Endothelial cell of umbilical vein (primary cell): ENCODE measurements at regions not wholly inside any gene's neighbourhood (a gene's known extent, or its start where the extent isn't known, plus 50 kb on each side); places are given as distances from the start of the nearest gene placed in this dataset.

Experiments used
- BruUV-seq: library from RNA; stranded (reverse); fragments of 400-500 nt; replicated peaks from 2 replicates; lab custom pipeline; 2021; lab: Mats Ljungman, UMichigan
- CTCF ChIA-PET: fragments of 300-600, 350-600 bp; sonication (Branson Sonifier 250); formaldehyde crosslinking; loops from one replicate; lab custom pipeline; 2021; ENCODE audit warnings: antibody characterized with exemption, inconsistent platforms; lab: Charles Lee
- POLR2A ChIA-PET: fragments of 300-600, 350-600 bp; sonication (Branson Sonifier 250); formaldehyde crosslinking; loops from one replicate; lab custom pipeline; 2021; ENCODE audit warnings: antibody characterized with exemption, inconsistent platforms; lab: Charles Lee
- DNase-seq: peaks from one replicate; pipeline ENCODE4 v3.0.0-alpha.2; 2011; ENCODE audit warnings: low read depth, low spot score
- FAIRE-seq: peaks from 2 replicates; lab custom pipeline; 2011; peaks lifted over from hg19 to GRCh38; lab: Jason Lieb, UNC
- H2AFZ ChIP-seq: 2 replicates; pipeline ENCODE4 v1.6.0; 2012; ENCODE audit warnings: low read depth, low read length, control low read depth, inconsistent platforms
- H3K27ac ChIP-seq: 2 replicates; pipeline ENCODE4 v1.5.1; 2011; ENCODE audit warnings: low read depth, mild to moderate bottlenecking, control low read depth, low read length, moderate library complexity; ENCODE audit not compliant: insufficient read depth
- H3K27me3 ChIP-seq, 2 experiments: 2 replicates each; pipeline versions ENCODE4 v1.6.0 to v1.6.1; 2011; ENCODE audit warnings: low read length in 2 of 2, mixed read lengths in 1 of 2; ENCODE audit not compliant: control insufficient read depth in 2 of 2, insufficient read depth in 2 of 2
- H3K36me3 ChIP-seq, 2 experiments: 2 replicates in 1 of 2; 3 replicates in 1 of 2; pipeline ENCODE4 v1.5.1; 2011; ENCODE audit warnings: low read length in 2 of 2, mild to moderate bottlenecking in 1 of 2, moderate library complexity in 1 of 2; ENCODE audit not compliant: control insufficient read depth in 2 of 2, insufficient read depth in 2 of 2; ENCODE audit errors: extremely low read depth in 1 of 2
- H3K4me1 ChIP-seq: 3 replicates; pipeline ENCODE4 v1.5.1; 2011; ENCODE audit warnings: mild to moderate bottlenecking, low read length; ENCODE audit not compliant: control insufficient read depth, insufficient read depth; ENCODE audit errors: extremely low read depth
- H3K4me2 ChIP-seq: 2 replicates; pipeline ENCODE4 v1.6.1; 2011; ENCODE audit warnings: low read length, control low read depth, mixed read lengths; ENCODE audit not compliant: insufficient read depth
- H3K4me3 ChIP-seq, 3 experiments: fragments of 200-600 bp in 1 of 3; sonication (generic), shearing (Covaris generic) in 1 of 3; replicated peaks in 1 of 3; 2 replicates each; pipeline ENCODE4 v1.5.1; 2011 to 2016; ENCODE audit warnings: control low read depth in 3 of 3, low read length in 3 of 3, mild to moderate bottlenecking in 2 of 3, inconsistent platforms in 1 of 3, low read depth in 1 of 3, moderate library complexity in 1 of 3; ENCODE audit not compliant: insufficient read depth in 1 of 3
- H3K79me2 ChIP-seq: 2 replicates; pipeline ENCODE4 v1.6.0; 2012; ENCODE audit warnings: low read length, inconsistent platforms; ENCODE audit not compliant: control insufficient read depth, insufficient read depth
- H3K9ac ChIP-seq: replicated peaks from 2 replicates; pipeline ENCODE3; 2011; ENCODE audit warnings: low read length, control low read depth; ENCODE audit not compliant: insufficient read depth; ENCODE audit errors: extremely low read depth
- H3K9me1 ChIP-seq: replicated peaks from 3 replicates; pipeline ENCODE4 v1.6.0; 2011; ENCODE audit warnings: mild to moderate bottlenecking, low read length; ENCODE audit not compliant: control insufficient read depth, insufficient read depth; ENCODE audit errors: extremely low read depth
- H3K9me3 ChIP-seq: replicated peaks from 2 replicates; pipeline ENCODE4 v1.5.1; 2012; ENCODE audit warnings: low read length, inconsistent platforms; ENCODE audit not compliant: control insufficient read depth, insufficient read depth
- H4K20me1 ChIP-seq: replicated peaks from 2 replicates; pipeline ENCODE3; 2011; ENCODE audit warnings: mild to moderate bottlenecking, low read length; ENCODE audit not compliant: control insufficient read depth, insufficient read depth; ENCODE audit errors: extremely low read depth
- CTCF ChIP-seq, 2 donors: IDR thresholded peaks; 1 replicate in 1 of 2; 2 replicates in 1 of 2; pipeline ENCODE4 v1.5.1; 2011; ENCODE audit warnings: low read length in 2 of 2, mild to moderate bottlenecking in 2 of 2, moderate library complexity in 2 of 2, control low read depth in 1 of 2, inconsistent platforms in 1 of 2, low read depth in 1 of 2; ENCODE audit not compliant: insufficient read depth in 1 of 2; ENCODE audit errors: extremely low read depth in 1 of 2
- EZH2 ChIP-seq: IDR thresholded peaks from 2 replicates; pipeline ENCODE4 v1.6.1; 2012; ENCODE audit warnings: borderline replicate concordance, low read depth, mild to moderate bottlenecking, moderate library complexity, low read length, inconsistent platforms; ENCODE audit not compliant: severe bottlenecking
- FOS ChIP-seq: IDR thresholded peaks from 2 replicates; pipeline ENCODE4 v1.6.1; 2011; ENCODE audit warnings: mild to moderate bottlenecking, low read length, moderate library complexity, borderline replicate concordance; ENCODE audit not compliant: insufficient read depth
- GATA2 ChIP-seq: IDR thresholded peaks from 2 replicates; pipeline ENCODE4 v1.7.0; 2011; ENCODE audit warnings: low read depth, mild to moderate bottlenecking, moderate library complexity, mixed read lengths, low read length; ENCODE audit not compliant: insufficient read length, insufficient read depth
- JUN ChIP-seq: IDR thresholded peaks from 2 replicates; pipeline ENCODE4 v1.6.1; 2011; ENCODE audit warnings: borderline replicate concordance, low read depth; ENCODE audit not compliant: insufficient read length, insufficient read depth
- MAX ChIP-seq: IDR thresholded peaks from 2 replicates; pipeline ENCODE4 v1.6.1; 2011; ENCODE audit not compliant: insufficient read depth, insufficient read length
- MYC ChIP-seq: IDR thresholded peaks from one replicate; pipeline ENCODE4 v1.6.1; 2011; ENCODE audit warnings: mild to moderate bottlenecking, low read depth, low read length
- POLR2A ChIP-seq: IDR thresholded peaks from 2 replicates; pipeline ENCODE4 v1.6.1; 2012; ENCODE audit warnings: low read depth, mild to moderate bottlenecking, control low read depth, low read length
- POLR2AphosphoS5 ChIP-seq: IDR thresholded peaks from 2 replicates; pipeline ENCODE4 v1.6.1; 2012; ENCODE audit warnings: low read depth, mild to moderate bottlenecking, control low read depth, low read length, moderate library complexity; ENCODE audit not compliant: insufficient read depth
- dilution Hi-C: fragments of 300-500 bp; cut with MboI; formaldehyde crosslinking; loops from one replicate; pipeline ENCODE4 v1.15.0; 2019; ENCODE audit warnings: low sequenced_read_pairs; ENCODE audit not compliant: extremely low pct_ligation_motif_present
- intact Hi-C: fragments of 100-400 bp; cut with micrococcal nuclease; formaldehyde crosslinking; loops from one replicate; pipeline ENCODE4 v1.10.0; 2022

- FAIRE-seq, result no peak
- Histone ChIP-seq H3K27me3 (no peaks in the 10 kb centered on the region), H3K27ac (peak overlapping the region; percentile 61), H3K4me3 (no peak overlapping the region), H3K36me3 (no peaks in the 10 kb centered on the region), H2AFZ (peak overlapping the region; percentile 41), H3K4me1 (peaks cover 17% of the 10 kb centered on the region), H3K4me2 (peak overlapping the region; percentile 59), H3K9ac (peak overlapping the region; percentile 24), H3K79me2 (no peaks in the 10 kb centered on the region), H4K20me1 (no peaks in the 10 kb centered on the region), H3K9me3 (peaks cover 2% of the 10 kb centered on the region), H3K9me1 (no peaks in the 10 kb centered on the region)
- BruUV-seq, result no TSS peak
- CTCF ChIA-PET, result interaction anchor here (0.8 to 1.4 kb wide), 7 partner anchors 10 to 1436 kb away, joined by 3 to 8 read pairs (median 3); no protein-coding TSS in a partner anchor
- dilution Hi-C loops, result no loop called here
- intact Hi-C loops, result loop anchor here (10.0 kb wide), 1 partner anchor 1197 kb away; no protein-coding TSS in a partner anchor
- TF ChIP-seq JUN (no peak), FOS (no peak), POLR2A (no peak)
- DNase-seq, result no peak
- POLR2A ChIA-PET, result interaction anchor here (0.6 kb wide), 1 partner anchor 59 kb away, joined by 4 read pairs; no protein-coding TSS in a partner anchor
These were observed 184.9 kb upstream of the LUZP2 start for GRCh38 chr11:24311974-24312373.

- H3K27me3 ChIP-seq, result no peaks in the 10 kb centered on the region
- H3K4me3 ChIP-seq, result no peak overlapping the region
- ChIA-PET CTCF (interaction anchor here (0.8 to 1.1 kb wide), 6 partner anchors 9 to 1437 kb away, joined by 3 to 8 read pairs (median 3); no protein-coding TSS in a partner anchor), POLR2A (interaction anchor here (0.6 kb wide), 1 partner anchor 59 kb away, joined by 4 read pairs; no protein-coding TSS in a partner anchor)
- peaks cover 2% of the 10 kb centered on the region for H3K9me3 ChIP-seq
- TF ChIP-seq POLR2A, result peak; percentile 57
- TF ChIP-seq CTCF (IDR thresholded peaks at IDR 0.05; ENCODE audit: extremely low read depth in 1 of 2, insufficient read depth in 1 of 2, low read depth in 1 of 2, low read length in 2 of 2), result no peak
- TF ChIP-seq FOS, result peak; percentile 28
- TF ChIP-seq GATA2, result peak; percentile 87
- TF ChIP-seq JUN, result peak; percentile 12
- TF ChIP-seq MAX, result no peak
- no peak for TF ChIP-seq EZH2
- peak; percentile 76 for TF ChIP-seq POLR2AphosphoS5
- no peak for TF ChIP-seq MYC
- peak; percentile 96 for DNase-seq
- H2AFZ ChIP-seq, result peak overlapping the region; percentile 41
- FAIRE-seq, result peak; percentile 88
- intact Hi-C loops (loop anchor here (10.0 kb wide), 1 partner anchor 1198 kb away; no protein-coding TSS in a partner anchor), dilution Hi-C loops (no loop called here)
- H3K79me2 ChIP-seq, result no peaks in the 10 kb centered on the region
- peak overlapping the region; percentile 61 for H3K27ac ChIP-seq
- peaks cover 17% of the 10 kb centered on the region for H3K4me1 ChIP-seq
- H3K36me3 ChIP-seq, result no peaks in the 10 kb centered on the region
- BruUV-seq, result no TSS peak
- H4K20me1 ChIP-seq, result no peaks in the 10 kb centered on the region
- H3K9me1 ChIP-seq, result no peaks in the 10 kb centered on the region
- peak overlapping the region; percentile 59 for H3K4me2 ChIP-seq
- H3K9ac ChIP-seq, result peak overlapping the region; percentile 24
These were observed 184.2 kb upstream of the LUZP2 start for GRCh38 chr11:24312464-24313238.
